Small intestine (tissue), 7 donors: ENCODE measurements at regions not wholly inside any gene's neighbourhood (a gene's known extent, or its start where the extent isn't known, plus 50 kb on each side); places are given as distances from the start of the nearest gene placed in this dataset.

ENCODE experiments used
- DNase-seq, 2 donors: peaks; one replicate each; pipeline versions ENCODE4 v3.0.0 to v3.0.0-alpha.2; 2013
- FAIRE-seq: peaks from 2 replicates; lab custom pipeline; 2012; peaks lifted over from hg19 to GRCh38; lab: Jason Lieb, UNC
- H3K27ac ChIP-seq, 3 donors: one replicate each; pipeline ENCODE4 v1.5.1; 2013; ENCODE audit warnings: low read length in 2 of 3, mild to moderate bottlenecking in 2 of 3, control low read depth in 1 of 3, inconsistent platforms in 1 of 3, low read depth in 1 of 3, moderate library complexity in 1 of 3
- H3K27me3 ChIP-seq, 3 donors: one replicate each; pipeline ENCODE4 v1.6.1; 2013; ENCODE audit warnings: low read length in 3 of 3, inconsistent platforms in 1 of 3; ENCODE audit not compliant: control insufficient read depth in 3 of 3, insufficient read depth in 3 of 3
- H3K36me3 ChIP-seq, 3 donors: one replicate each; pipeline ENCODE4 v1.6.1; 2013; ENCODE audit warnings: low read length in 3 of 3, inconsistent platforms in 1 of 3, low read depth in 1 of 3, mild to moderate bottlenecking in 1 of 3, moderate library complexity in 1 of 3; ENCODE audit not compliant: control insufficient read depth in 3 of 3, insufficient read depth in 2 of 3
- H3K4me1 ChIP-seq, 3 donors: one replicate each; pipeline ENCODE4 v1.6.1; 2013; ENCODE audit warnings: low read length in 2 of 3, inconsistent platforms in 1 of 3, low read depth in 1 of 3, mild to moderate bottlenecking in 1 of 3, moderate library complexity in 1 of 3; ENCODE audit not compliant: control insufficient read depth in 3 of 3, insufficient read depth in 2 of 3
- H3K4me3 ChIP-seq, 3 donors: one replicate each; pipeline ENCODE4 v1.5.1; 2013; ENCODE audit warnings: low read length in 3 of 3, control low read depth in 1 of 3, inconsistent platforms in 1 of 3, low read depth in 1 of 3, mild to moderate bottlenecking in 1 of 3, moderate library complexity in 1 of 3
- H3K9me3 ChIP-seq, 2 donors: one replicate each; pipeline ENCODE4 v1.6.1; 2013; ENCODE audit warnings: low read depth in 1 of 2, low read length in 1 of 2; ENCODE audit not compliant: control insufficient read depth in 2 of 2, insufficient read depth in 1 of 2
- WGBS, 3 donors: extraction: QIAGEN DNeasy Blood & Tissue Kit; methylation state at CpG; one replicate each; pipeline ENCODE4 v1.1.7; 2013; 5-methylcytosine and 5-hydroxymethylcytosine counted together
- donor health status: healthy with polysubstance abuse.
- donor health status: control.
- donor health status: control.
- donor health status: Bipolar disorder and iron deficiency.
- donor health status: healthy.

DNA sequence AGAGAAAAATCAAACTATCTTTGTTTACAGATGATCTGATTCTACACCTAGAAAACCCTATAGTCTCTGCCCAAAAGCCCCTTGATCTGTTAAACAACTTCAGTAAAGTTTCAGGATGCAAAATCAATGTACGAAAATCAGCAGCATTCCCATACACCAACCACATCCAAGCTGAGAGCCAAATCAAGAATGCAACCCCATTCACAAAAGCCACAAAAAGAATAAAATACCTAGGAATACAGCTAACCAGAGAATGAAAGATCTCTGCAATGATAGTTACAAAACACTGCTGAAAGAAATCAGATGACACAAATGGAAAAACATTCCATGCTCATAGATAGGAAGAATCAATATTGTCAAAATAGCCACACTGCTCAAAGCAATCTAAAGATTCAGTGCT, 265.7 kb downstream of the AEBP2 start:
- Histone ChIP-seq H3K4me3 (no peak overlapping the region), H3K36me3 (no peaks in the 10 kb centered on the region), H3K27ac (no peak overlapping the region), H3K27me3 (no peaks in the 10 kb centered on the region), H3K9me3 (peaks cover 0 to 16% of the 10 kb centered on the region in 2 donors), H3K4me1 (no peaks in the 10 kb centered on the region)
- no peak for DNase-seq
- no peak for FAIRE-seq
- WGBS, 3 donors = 84 to 100% (median 86%) methylated on average over 1 of the region's 1 CpG

DNA sequence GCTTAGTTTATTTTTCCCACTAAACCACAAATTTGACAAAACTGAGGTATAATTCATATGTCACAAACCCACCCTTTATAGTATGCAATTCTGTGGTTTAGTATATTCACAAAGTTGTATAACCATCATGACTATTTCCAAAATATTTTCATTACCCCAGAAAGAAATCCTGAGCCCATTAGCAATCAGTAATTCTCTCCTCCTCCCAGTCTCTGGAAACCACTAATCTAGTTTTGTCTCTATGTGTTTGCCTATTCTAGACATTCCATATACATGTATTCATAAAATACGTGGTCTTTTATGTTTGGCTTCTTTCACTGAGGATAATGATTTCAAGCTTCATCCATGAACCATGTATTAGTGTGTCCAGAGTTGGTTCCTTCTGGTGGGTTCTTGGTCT, 267.6 kb downstream of the AEBP2 start:
- Histone ChIP-seq H3K9me3 (peaks cover 0 to 10% of the 10 kb centered on the region in 2 donors), H3K36me3 (no peaks in the 10 kb centered on the region), H3K4me1 (no peaks in the 10 kb centered on the region), H3K4me3 (no peak overlapping the region), H3K27ac (no peak overlapping the region), H3K27me3 (no peaks in the 10 kb centered on the region)
- no peak for FAIRE-seq
- DNase-seq = no peak
- WGBS, 3 donors = 80 to 90% (median 89%) methylated on average over 1 of the region's 1 CpG

DNA sequence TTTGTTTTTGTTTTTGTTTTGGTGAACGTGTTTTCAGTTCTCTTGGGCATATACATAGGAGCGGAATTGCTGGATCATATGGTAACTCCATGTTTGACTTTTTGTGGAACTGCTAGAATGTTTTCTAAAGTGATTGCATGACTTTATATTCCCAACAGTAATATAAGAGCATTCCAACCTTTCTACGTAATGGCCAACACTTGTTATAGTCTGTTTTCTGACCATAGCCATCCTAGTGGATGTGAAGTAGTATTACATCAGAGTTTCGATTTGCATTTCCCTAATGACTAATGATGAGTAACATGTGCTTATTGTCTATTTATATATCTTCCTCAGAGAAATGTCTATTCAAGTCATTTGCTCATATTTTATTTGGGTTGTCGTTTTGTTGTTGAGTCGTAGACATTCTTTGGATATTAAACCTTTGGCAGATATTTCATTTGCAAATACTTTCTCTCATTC, 268.7 kb downstream of the AEBP2 start:
- H3K27ac ChIP-seq = no peak overlapping the region
- 72 to 78% (median 77%) methylated on average over 6 of the region's 6 CpGs for WGBS, 3 donors
- FAIRE-seq = no peak
- no peaks in the 10 kb centered on the region for H3K27me3 ChIP-seq
- peaks cover 0 to 10% of the 10 kb centered on the region in 2 donors for H3K9me3 ChIP-seq
- H3K4me3 ChIP-seq = no peak overlapping the region
- no peak for DNase-seq
- H3K4me1 ChIP-seq = no peaks in the 10 kb centered on the region
- H3K36me3 ChIP-seq = no peaks in the 10 kb centered on the region

DNA sequence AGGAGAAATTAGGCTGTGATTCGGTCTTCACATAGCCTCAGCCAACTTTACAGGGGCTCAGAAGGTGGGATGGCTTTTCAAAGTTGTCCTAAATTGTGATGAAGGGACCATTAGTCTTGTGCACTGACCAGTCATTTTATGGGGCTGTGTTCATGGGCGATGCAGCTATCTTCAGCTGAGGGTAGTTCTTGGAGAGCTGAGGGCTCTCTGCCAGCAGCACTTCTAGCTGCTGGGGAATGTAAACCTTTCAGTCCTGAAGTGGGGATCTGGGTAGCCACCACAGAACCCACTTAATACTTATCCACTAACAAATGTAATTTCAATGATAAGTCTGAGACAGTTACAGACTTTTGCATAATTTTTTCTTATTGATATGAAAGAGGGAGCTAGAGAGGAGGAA, 270.6 kb downstream of the AEBP2 start:
- Histone ChIP-seq H3K9me3 (peaks cover 0 to 10% of the 10 kb centered on the region in 2 donors), H3K4me3 (no peak overlapping the region), H3K27ac (no peak overlapping the region), H3K36me3 (no peaks in the 10 kb centered on the region), H3K27me3 (no peaks in the 10 kb centered on the region), H3K4me1 (no peaks in the 10 kb centered on the region)
- DNase-seq (no peak), FAIRE-seq (no peak)
- WGBS, 3 donors = 45 to 56% (median 49%) methylated on average over 2 of the region's 2 CpGs

DNA sequence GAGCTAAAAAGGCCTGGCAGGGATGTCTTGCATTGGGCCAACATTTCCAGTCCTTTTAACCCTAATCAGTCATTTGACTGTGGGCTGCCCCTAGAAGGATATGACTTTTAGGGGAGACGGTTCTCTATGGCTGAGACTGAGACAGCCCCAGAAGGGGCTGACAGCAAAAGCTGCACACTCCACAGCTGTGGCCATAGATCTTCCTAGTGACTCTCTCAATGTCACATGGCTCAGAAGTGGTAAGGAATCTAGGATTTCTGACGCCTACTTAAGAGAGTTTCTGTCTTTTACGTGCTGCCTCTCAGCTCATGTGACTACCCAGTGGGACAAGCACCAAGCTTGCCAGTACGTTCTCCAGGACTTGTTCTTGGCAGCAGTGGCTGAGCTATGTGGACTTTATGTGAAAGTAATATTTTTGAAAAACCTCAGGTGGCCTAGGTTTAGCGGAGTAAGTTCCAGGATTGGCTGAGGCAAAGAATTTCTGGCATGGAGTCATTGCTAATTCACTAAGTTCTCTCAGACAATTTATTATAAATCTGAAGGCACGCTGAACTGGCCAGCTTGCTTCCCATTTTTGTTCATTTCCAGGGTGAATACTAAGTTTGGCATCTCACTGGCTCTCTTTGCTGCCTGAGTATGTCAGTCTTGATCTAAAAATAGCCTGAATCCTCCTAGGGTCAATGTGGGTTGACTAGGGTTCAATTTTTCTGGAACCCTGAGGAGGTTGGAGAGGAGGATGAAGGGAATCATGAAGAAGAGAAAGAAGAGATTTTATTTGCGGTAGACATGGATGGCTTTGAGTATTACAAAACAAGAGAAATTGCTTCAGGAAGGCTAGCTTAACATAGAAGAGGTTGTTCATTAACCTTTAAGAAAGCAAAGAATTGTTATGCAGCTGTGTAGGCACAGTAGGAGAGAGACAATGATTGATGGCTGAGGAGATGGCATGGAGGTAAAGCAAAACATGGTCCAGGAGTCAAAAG, 271.8 kb downstream of the AEBP2 start:
- no peaks in the 10 kb centered on the region for H3K27me3 ChIP-seq
- DNase-seq (no peak), FAIRE-seq (no peak)
- H3K27ac ChIP-seq = peak overlapping the region in 1 of 3 donors; percentile 63
- H3K4me3 ChIP-seq = no peak overlapping the region
- H3K9me3 ChIP-seq = peaks cover 0 to 10% of the 10 kb centered on the region in 2 donors
- no peaks in the 10 kb centered on the region for H3K4me1 ChIP-seq
- no peaks in the 10 kb centered on the region for H3K36me3 ChIP-seq
- 58 to 66% (median 62%) methylated on average over 7 of the region's 7 CpGs for WGBS, 3 donors

DNA sequence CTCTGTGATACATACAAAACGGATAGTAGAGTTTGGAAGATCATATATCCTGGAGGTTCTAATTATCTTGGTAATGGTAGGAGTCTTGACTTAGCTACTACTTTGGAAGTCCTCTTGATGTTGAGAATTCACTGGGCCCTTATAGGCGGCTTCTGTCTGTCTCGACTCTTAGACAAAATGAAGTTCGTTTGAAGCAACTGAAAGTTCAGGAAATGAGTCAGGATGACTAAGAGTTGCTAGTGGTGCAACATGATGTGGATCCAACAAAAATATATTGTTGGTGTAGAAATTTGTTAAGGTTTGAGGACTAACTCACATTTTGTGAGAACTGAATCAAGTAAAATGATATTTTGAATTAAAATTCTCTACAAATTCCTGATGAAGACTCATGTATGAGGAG, 272.7 kb downstream of the AEBP2 start:
- Histone ChIP-seq H3K27me3 (no peaks in the 10 kb centered on the region), H3K27ac (no peak overlapping the region), H3K36me3 (no peaks in the 10 kb centered on the region), H3K4me1 (no peaks in the 10 kb centered on the region), H3K4me3 (no peak overlapping the region), H3K9me3 (peaks cover 0 to 6% of the 10 kb centered on the region in 2 donors)
- FAIRE-seq (no peak), DNase-seq (no peak)
- 70 to 83% (median 76%) methylated on average over 4 of the region's 4 CpGs for WGBS, 3 donors

DNA sequence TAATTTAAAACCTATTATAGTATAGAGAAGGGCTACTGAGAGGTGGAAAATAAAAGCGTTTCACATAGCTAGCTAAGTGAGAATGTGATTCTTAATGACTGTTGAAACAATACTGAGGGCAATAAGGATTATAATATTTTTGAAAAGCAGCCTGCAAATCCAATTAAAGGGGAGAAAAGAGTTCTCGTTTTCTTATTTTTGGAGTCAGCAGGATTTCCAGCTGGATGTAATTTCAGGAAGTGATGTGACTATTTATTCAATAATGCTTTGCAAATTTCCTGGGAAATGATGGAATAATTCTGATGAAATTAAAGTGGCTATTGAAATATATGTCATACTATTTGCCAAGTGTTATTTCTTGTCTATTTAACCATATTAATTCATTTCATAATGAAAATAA, 279.1 kb downstream of the AEBP2 start:
- FAIRE-seq = no peak
- Histone ChIP-seq H3K4me3 (no peak overlapping the region), H3K4me1 (no peaks in the 10 kb centered on the region), H3K36me3 (no peaks in the 10 kb centered on the region), H3K9me3 (no peaks in the 10 kb centered on the region), H3K27me3 (no peaks in the 10 kb centered on the region), H3K27ac (no peak overlapping the region)
- no peak for DNase-seq
- WGBS, 3 donors = 75 to 86% (median 79%) methylated on average over 2 of the region's 2 CpGs

DNA sequence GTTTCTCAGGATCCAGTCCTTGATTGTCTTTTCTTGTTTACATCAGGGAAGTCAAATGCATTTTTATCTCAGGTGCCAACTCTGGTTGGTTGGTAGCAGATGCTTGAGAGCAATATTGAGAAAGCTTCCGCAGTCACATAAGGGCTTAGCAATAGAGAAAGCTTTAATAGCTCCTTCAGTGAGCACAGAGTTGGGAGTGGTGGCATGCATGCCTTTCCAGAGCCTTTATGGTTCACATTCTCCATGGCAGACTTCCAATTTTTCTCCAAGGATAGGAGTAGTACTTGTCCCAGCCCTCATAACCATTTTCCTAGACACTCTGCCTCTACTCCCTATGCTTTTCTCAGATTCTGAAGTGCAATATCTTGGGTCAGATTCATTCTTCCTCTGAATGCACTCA, 280.4 kb downstream of the AEBP2 start:
- Histone ChIP-seq H3K4me1 (no peaks in the 10 kb centered on the region), H3K9me3 (peaks cover 0 to 3% of the 10 kb centered on the region in 2 donors), H3K36me3 (no peaks in the 10 kb centered on the region), H3K27me3 (no peaks in the 10 kb centered on the region), H3K27ac (no peak overlapping the region), H3K4me3 (no peak overlapping the region)
- FAIRE-seq (no peak), DNase-seq (no peak)
- 95 to 100% (median 100%) methylated on average over 1 of the region's 1 CpG for WGBS, 3 donors
